Endodermal cell (in vitro differentiated cells): ENCODE measurements at regions not wholly inside any gene's neighbourhood (a gene's known extent, or its start where the extent isn't known, plus 50 kb on each side); places are given as distances from the start of the nearest gene placed in this dataset.

Source experiments
- DNase-seq: peaks from one replicate; pipeline ENCODE4 v3.0.0-alpha.2; 2017
- H3K27ac ChIP-seq: 2 replicates; pipeline ENCODE4 v1.5.1; 2013; ENCODE audit warnings: mild to moderate bottlenecking, low read depth, low read length, moderate library complexity
- H3K27me3 ChIP-seq: 2 replicates; pipeline ENCODE4 v1.6.1; 2013; ENCODE audit warnings: mild to moderate bottlenecking, low read length, moderate library complexity; ENCODE audit not compliant: insufficient read depth, control insufficient read depth, poor library complexity, severe bottlenecking
- H3K36me3 ChIP-seq: 2 replicates; pipeline ENCODE4 v1.7.0; 2013; ENCODE audit warnings: mild to moderate bottlenecking, low read length, moderate library complexity; ENCODE audit not compliant: control insufficient read depth, insufficient read depth
- H3K4me1 ChIP-seq: one replicate; pipeline ENCODE4 v1.7.0; 2013; ENCODE audit warnings: low read length; ENCODE audit not compliant: control insufficient read depth, insufficient read depth
- H3K4me3 ChIP-seq: 2 replicates; pipeline ENCODE4 v1.5.1; 2013; ENCODE audit warnings: mild to moderate bottlenecking, low read length, moderate library complexity
- H3K9ac ChIP-seq: 2 replicates; pipeline ENCODE4 v1.6.1; 2013; ENCODE audit warnings: mild to moderate bottlenecking, low read length, moderate library complexity; ENCODE audit not compliant: poor library complexity, severe bottlenecking; ENCODE audit errors: extremely low read depth
- H3K9me3 ChIP-seq: 2 replicates; pipeline ENCODE4 v1.6.1; 2013; ENCODE audit warnings: mild to moderate bottlenecking, low read length, moderate library complexity; ENCODE audit not compliant: control insufficient read depth
- H3K27ac Mint-ChIP-seq: 2 replicates; pipeline ENCODE4 v1.8.0; 2020; ENCODE audit warnings: mixed read lengths
- H3K27me3 Mint-ChIP-seq: 2 replicates; pipeline ENCODE4 v1.8.0; 2021; ENCODE audit warnings: mild to moderate bottlenecking, mixed read lengths; ENCODE audit not compliant: insufficient read depth
- H3K36me3 Mint-ChIP-seq: 2 replicates; pipeline ENCODE4 v1.8.0; 2020; ENCODE audit warnings: low read depth, mixed read lengths
- H3K4me1 Mint-ChIP-seq: 2 replicates; pipeline ENCODE4 v1.8.0; 2020; ENCODE audit warnings: mixed read lengths
- H3K4me3 Mint-ChIP-seq: 2 replicates; pipeline ENCODE4 v1.8.0; 2020; ENCODE audit warnings: mild to moderate bottlenecking, moderate library complexity, mixed read lengths
- H3K9me3 Mint-ChIP-seq: 2 replicates; pipeline ENCODE4 v1.8.0; 2020; ENCODE audit warnings: mild to moderate bottlenecking, mixed read lengths
- CTCF ChIP-seq: fragments of 200-600 bp; sonication (generic); conservative IDR thresholded peaks from 2 replicates; pipeline ENCODE4 v1.5.0; 2021; ENCODE audit warnings: antibody characterized with exemption, mild to moderate bottlenecking
- WGBS, 2 experiments: methylation state at CpG; one replicate each; pipeline versions ENCODE4 v1.1.5 to v1.1.7; 2013; ENCODE audit warnings: missing lambda C conversion rate in 2 of 2, mixed read lengths in 1 of 2; ENCODE audit not compliant: insufficient coverage in 1 of 2, insufficient read length in 1 of 2; 5-methylcytosine and 5-hydroxymethylcytosine counted together

GRCh38 chr20:22302039-22302438 lies 282.3 kb downstream of the FOXA2 start:
- H3K27ac Mint-ChIP-seq = no peak overlapping the region
- Histone ChIP-seq H3K9ac (no peak overlapping the region), H3K4me3 (no peak overlapping the region)

GRCh38 chr20:22293886-22294285 lies 290.5 kb downstream of the FOXA2 start:
- Histone ChIP-seq H3K27ac (no peak overlapping the region), H3K4me3 (no peak overlapping the region), H3K4me1 (no peaks in the 10 kb centered on the region), H3K27me3 (peaks cover 20% of the 10 kb centered on the region), H3K36me3 (no peaks in the 10 kb centered on the region), H3K9ac (no peak overlapping the region), H3K9me3 (no peaks in the 10 kb centered on the region)
- no peak for TF ChIP-seq CTCF
- WGBS, 2 experiments = 79 to 80% methylated on average over 2 to 4 of the region's 4 CpGs
- Mint-ChIP-seq H3K4me3 (no peak overlapping the region), H3K36me3 (no peaks in the 10 kb centered on the region), H3K4me1 (no peaks in the 10 kb centered on the region), H3K9me3 (no peaks in the 10 kb centered on the region), H3K27me3 (peaks cover 10% of the 10 kb centered on the region), H3K27ac (no peak overlapping the region)
- DNase-seq = no peak

More at GRCh38 chr20:22302039-22302438, 282.3 kb downstream of the FOXA2 start:
- no peaks in the 10 kb centered on the region for H3K36me3 ChIP-seq
- H3K4me1 Mint-ChIP-seq = no peaks in the 10 kb centered on the region
- H3K27me3 ChIP-seq = peaks cover 26% of the 10 kb centered on the region
- peaks cover 1% of the 10 kb centered on the region for H3K9me3 Mint-ChIP-seq
- no peak for DNase-seq
- 92 to 100% methylated on average over 1 to 2 of the region's 2 CpGs for WGBS, 2 experiments
- H3K27ac ChIP-seq = no peak overlapping the region
- H3K36me3 Mint-ChIP-seq = no peaks in the 10 kb centered on the region
- H3K9me3 ChIP-seq = no peaks in the 10 kb centered on the region
- H3K4me3 Mint-ChIP-seq = no peak overlapping the region
- peaks cover 34% of the 10 kb centered on the region for H3K27me3 Mint-ChIP-seq
- H3K4me1 ChIP-seq = no peaks in the 10 kb centered on the region
- no peak for TF ChIP-seq CTCF

GRCh38 chr20:22289442-22289841 lies 294.9 kb downstream of the FOXA2 start:
- H3K27ac Mint-ChIP-seq = no peak overlapping the region
- H3K9me3 Mint-ChIP-seq = no peaks in the 10 kb centered on the region

More at GRCh38 chr20:22289442-22289841, 294.9 kb downstream of the FOXA2 start:
- Histone ChIP-seq H3K9ac (no peak overlapping the region), H3K4me3 (no peak overlapping the region), H3K27ac (no peak overlapping the region), H3K27me3 (peaks cover 20% of the 10 kb centered on the region), H3K4me1 (no peaks in the 10 kb centered on the region), H3K9me3 (no peaks in the 10 kb centered on the region), H3K36me3 (no peaks in the 10 kb centered on the region)
- Mint-ChIP-seq H3K4me1 (no peaks in the 10 kb centered on the region), H3K4me3 (no peak overlapping the region), H3K27me3 (peaks cover 10% of the 10 kb centered on the region), H3K36me3 (no peaks in the 10 kb centered on the region)
- no peak for TF ChIP-seq CTCF
- WGBS, 2 experiments = 87 to 97% methylated on average over 3 of the region's 5 CpGs
- no peak for DNase-seq
